ENCODE measurements at regions not wholly inside any gene's neighbourhood (a gene's known extent, or its start where the extent isn't known, plus 50 kb on each side); places are given as distances from the start of the nearest gene placed in this dataset.

GRCh38 chr3:40645883-40646282 lies 121.1 kb downstream of the ZNF621 start:
- TF ChIP-seq POLR2AphosphoS5 (IDR thresholded peaks at IDR 0.05; ENCODE audit: borderline replicate concordance, low read depth, low read length) (no peak), EZH2 (IDR thresholded peaks at IDR 0.05) (no peak)

Data from SK-N-MC (cell line).